PC-9 (cell line): ENCODE measurements at regions not wholly inside any gene's neighbourhood (a gene's known extent, or its start where the extent isn't known, plus 50 kb on each side); places are given as distances from the start of the nearest gene placed in this dataset.
"Not testable (repeated sequence)": the region's sequence is repeated elsewhere in the genome, so short reads cannot be mapped to it uniquely, and the experiment has no call there.

Experiments used
- BruUV-seq: library from RNA; stranded (reverse); fragments of 400-500 nt; replicated peaks from 2 replicates; lab custom pipeline; 2021; lab: Mats Ljungman, UMichigan
- CTCF ChIA-PET: fragments of 300-600 bp; sonication (Branson Sonifier 250); formaldehyde crosslinking; loops from one replicate; lab custom pipeline; 2022; ENCODE audit warnings: antibody characterized with exemption; lab: Charles Lee
- POLR2A ChIA-PET: fragments of 300-600 bp; sonication (Branson Sonifier 250); formaldehyde crosslinking; loops from one replicate; lab custom pipeline; 2022; ENCODE audit warnings: antibody characterized with exemption; ENCODE audit not compliant: unreplicated experiment; lab: Charles Lee
- DNase-seq, 2 experiments: peaks; one replicate each; pipeline versions ENCODE4 v3.0.0 to v3.0.0-alpha.2; 2015 to 2022; ENCODE audit warnings: mixed read lengths in 1 of 2
- H2AFZ ChIP-seq: fragments of 200-600 bp; sonication (generic); 2 replicates; pipeline ENCODE4 v1.8.1; 2017; ENCODE audit warnings: antibody characterized with exemption
- H3F3A ChIP-seq: fragments of 200-600 bp; sonication (generic); 2 replicates; pipeline ENCODE4 v1.8.1; 2017; ENCODE audit warnings: antibody characterized with exemption, mild to moderate bottlenecking, low read depth; ENCODE audit not compliant: insufficient read depth
- H3K27ac ChIP-seq: fragments of 200-600 bp; sonication (generic); 2 replicates; pipeline ENCODE4 v1.6.1; 2016; ENCODE audit warnings: mixed run types
- H3K27me3 ChIP-seq: fragments of 200-600 bp; sonication (generic); 2 replicates; pipeline ENCODE4 v1.6.1; 2016; ENCODE audit warnings: low read depth, mixed run types; ENCODE audit not compliant: insufficient read depth
- H3K36me3 ChIP-seq: fragments of 200-600 bp; sonication (generic); 2 replicates; pipeline ENCODE4 v1.6.1; 2016; ENCODE audit warnings: low read depth, mixed run types
- H3K4me1 ChIP-seq: fragments of 200-600 bp; sonication (generic); replicated peaks from 2 replicates; pipeline ENCODE4 v1.6.1; 2016; ENCODE audit warnings: mixed run types; ENCODE audit not compliant: insufficient read depth
- H3K4me2 ChIP-seq: fragments of 200-600 bp; sonication (generic); 2 replicates; pipeline ENCODE4 v1.6.1; 2017; ENCODE audit warnings: mixed run types
- H3K4me3 ChIP-seq: fragments of 200-600 bp; sonication (generic); 2 replicates; pipeline ENCODE4 v1.6.1; 2016; ENCODE audit warnings: mixed run types
- H3K79me2 ChIP-seq: fragments of 200-600 bp; sonication (generic); 2 replicates; pipeline ENCODE4 v1.6.1; 2017; ENCODE audit warnings: low read depth, mixed run types
- H3K9me2 ChIP-seq: fragments of 200-600 bp; sonication (generic); 2 replicates; pipeline ENCODE4 v1.8.1; 2017; ENCODE audit warnings: mild to moderate bottlenecking; ENCODE audit not compliant: insufficient read depth
- H3K9me3 ChIP-seq: fragments of 200-600 bp; sonication (generic); 2 replicates; pipeline ENCODE4 v1.8.1; 2016; ENCODE audit warnings: low read depth; ENCODE audit not compliant: insufficient read depth
- H4K20me1 ChIP-seq: fragments of 200-600 bp; sonication (generic); 2 replicates; pipeline ENCODE4 v1.8.1; 2017; ENCODE audit not compliant: insufficient read depth
- EZH2 ChIP-seq: fragments of 200-600 bp; sonication (generic); IDR thresholded peaks from 2 replicates; pipeline ENCODE4 v1.8.0; 2017; ENCODE audit warnings: antibody characterized with exemption, low read depth
- intact Hi-C: fragments of 100-400 bp; cut with micrococcal nuclease; formaldehyde crosslinking; loops from one replicate; pipeline ENCODE4 v1.10.0; 2022; ENCODE audit not compliant: unreplicated experiment
- TF ChIP-seq, protein P1 (sequence below): fragments of 200-600 bp; sonication (generic); conservative IDR thresholded peaks from 2 replicates; pipeline ENCODE4 v1.6.1; 2017; ENCODE audit warnings: mixed run types, antibody characterized with exemption, mild to moderate bottlenecking, moderate library complexity

GRCh38 chr1:199619223-199619622 lies 408.3 kb upstream of the NR5A2 start:
- H3F3A ChIP-seq: no peaks in the 10 kb centered on the region
- CTCF ChIA-PET: no interaction called here

DNA sequence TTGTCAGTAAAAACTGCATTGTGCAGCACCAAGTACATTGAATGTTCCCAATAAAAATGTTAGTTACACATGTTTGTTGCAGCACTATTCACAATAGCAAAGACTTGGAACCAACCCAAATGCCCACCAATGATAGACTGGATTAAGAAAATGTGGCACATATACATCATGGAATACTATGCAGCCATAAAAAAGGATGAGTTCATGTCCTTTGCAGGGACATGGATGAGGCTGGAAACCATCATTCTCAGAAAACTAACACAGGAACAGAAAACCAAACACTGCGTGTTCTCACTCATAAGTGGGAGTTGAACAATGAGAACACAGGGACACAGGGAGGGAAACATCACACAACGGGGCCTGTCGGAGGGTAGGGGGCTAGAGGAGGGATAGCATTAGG lies 401.3 kb upstream of the NR5A2 start:
- H3K9me2 ChIP-seq, intact Hi-C loops, DNase-seq, H3K36me3 ChIP-seq, BruUV-seq, H3K27me3 ChIP-seq, H3F3A ChIP-seq, H3K4me3 ChIP-seq, POLR2A ChIA-PET, H3K4me2 ChIP-seq, H4K20me1 ChIP-seq, H3K27ac ChIP-seq, H3K79me2 ChIP-seq, H3K9me3 ChIP-seq, H3K4me1 ChIP-seq, CTCF ChIA-PET, H2AFZ ChIP-seq: not testable (repeated sequence)

More at GRCh38 chr1:199619223-199619622, 408.3 kb upstream of the NR5A2 start:
- Histone ChIP-seq H3K9me2 (no peaks in the 10 kb centered on the region), H3K36me3 (no peaks in the 10 kb centered on the region), H3K4me1 (peaks cover under 1% of the 10 kb centered on the region; the same call in 1 of the 2 replicates), H3K4me2 (no peak overlapping the region), H3K79me2 (no peaks in the 10 kb centered on the region), H3K9me3 (no peaks in the 10 kb centered on the region), H3K27ac (no peak overlapping the region), H4K20me1 (no peaks in the 10 kb centered on the region), H3K4me3 (no peak overlapping the region), H2AFZ (no peak overlapping the region), H3K27me3 (no peaks in the 10 kb centered on the region)
- no TSS peak for BruUV-seq
- TF ChIP-seq EZH2: no peak
- TF ChIP-seq, protein P1, sequence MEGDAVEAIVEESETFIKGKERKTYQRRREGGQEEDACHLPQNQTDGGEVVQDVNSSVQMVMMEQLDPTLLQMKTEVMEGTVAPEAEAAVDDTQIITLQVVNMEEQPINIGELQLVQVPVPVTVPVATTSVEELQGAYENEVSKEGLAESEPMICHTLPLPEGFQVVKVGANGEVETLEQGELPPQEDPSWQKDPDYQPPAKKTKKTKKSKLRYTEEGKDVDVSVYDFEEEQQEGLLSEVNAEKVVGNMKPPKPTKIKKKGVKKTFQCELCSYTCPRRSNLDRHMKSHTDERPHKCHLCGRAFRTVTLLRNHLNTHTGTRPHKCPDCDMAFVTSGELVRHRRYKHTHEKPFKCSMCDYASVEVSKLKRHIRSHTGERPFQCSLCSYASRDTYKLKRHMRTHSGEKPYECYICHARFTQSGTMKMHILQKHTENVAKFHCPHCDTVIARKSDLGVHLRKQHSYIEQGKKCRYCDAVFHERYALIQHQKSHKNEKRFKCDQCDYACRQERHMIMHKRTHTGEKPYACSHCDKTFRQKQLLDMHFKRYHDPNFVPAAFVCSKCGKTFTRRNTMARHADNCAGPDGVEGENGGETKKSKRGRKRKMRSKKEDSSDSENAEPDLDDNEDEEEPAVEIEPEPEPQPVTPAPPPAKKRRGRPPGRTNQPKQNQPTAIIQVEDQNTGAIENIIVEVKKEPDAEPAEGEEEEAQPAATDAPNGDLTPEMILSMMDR: no peak
- POLR2A ChIA-PET: no interaction called here
- intact Hi-C loops: no loop called here
- DNase-seq: peak in 1 of 2 experiments; percentile 53

GRCh38 chr1:199629624-199630023 lies 397.9 kb upstream of the NR5A2 start:
- no peaks in the 10 kb centered on the region for H4K20me1 ChIP-seq
- intact Hi-C loops: no loop called here
- no peak for DNase-seq
- no peaks in the 10 kb centered on the region for H3K36me3 ChIP-seq
- H3F3A ChIP-seq: no peaks in the 10 kb centered on the region
- H3K27me3 ChIP-seq: no peaks in the 10 kb centered on the region
- no peak overlapping the region for H3K4me2 ChIP-seq
- BruUV-seq: no TSS peak
- ChIA-PET POLR2A (no interaction called here), CTCF (no interaction called here)
- H3K9me2 ChIP-seq: no peaks in the 10 kb centered on the region
- H2AFZ ChIP-seq: no peak overlapping the region
- no peak overlapping the region for H3K4me3 ChIP-seq
- peaks cover 3% of the 10 kb centered on the region; the same call in 1 of the 2 replicates for H3K9me3 ChIP-seq
- no peaks in the 10 kb centered on the region for H3K79me2 ChIP-seq
- no peak for TF ChIP-seq EZH2
- TF ChIP-seq, protein P1: no peak
- no peak overlapping the region for H3K27ac ChIP-seq
- peaks cover 9% of the 10 kb centered on the region; the same call in 1 of the 2 replicates for H3K4me1 ChIP-seq

GRCh38 chr1:199639453-199639852 lies 388.1 kb upstream of the NR5A2 start:
- Histone ChIP-seq H3K9me2 (no peaks in the 10 kb centered on the region), H3F3A (no peaks in the 10 kb centered on the region), H3K9me3 (no peaks in the 10 kb centered on the region), H3K27me3 (no peaks in the 10 kb centered on the region), H3K79me2 (no peaks in the 10 kb centered on the region), H4K20me1 (no peaks in the 10 kb centered on the region), H3K4me2 (no peak overlapping the region), H2AFZ (no peak overlapping the region), H3K4me3 (no peak overlapping the region), H3K36me3 (no peaks in the 10 kb centered on the region), H3K27ac (no peak overlapping the region), H3K4me1 (no peaks in the 10 kb centered on the region)
- TF ChIP-seq, protein P1: no peak
- TF ChIP-seq EZH2: no peak
- BruUV-seq: no TSS peak
- no peak for DNase-seq
- CTCF ChIA-PET: no interaction called here
- intact Hi-C loops: no loop called here
- POLR2A ChIA-PET: no interaction called here
